Ovary (tissue), 7 donors: ENCODE measurements at regions not wholly inside any gene's neighbourhood (a gene's known extent, or its start where the extent isn't known, plus 50 kb on each side); places are given as distances from the start of the nearest gene placed in this dataset.

Experiments
- DNase-seq, 5 donors: peaks; one replicate each; pipeline ENCODE4 v3.0.0-alpha.2; 2019 to 2020
- H3K27ac ChIP-seq, 2 donors: fragments of 200-600 bp; one replicate each; pipeline versions ENCODE4 v1.5.1 to v1.8.0; 2019 to 2022
- H3K27me3 ChIP-seq: fragments of 200-600 bp; one replicate; pipeline ENCODE4 v1.8.0; 2022
- H3K36me3 ChIP-seq: fragments of 200-600 bp; sonication (generic); one replicate; pipeline ENCODE4 v1.5.1; 2019
- H3K4me1 ChIP-seq: one replicate; pipeline ENCODE4 v1.8.1; 2013; ENCODE audit warnings: mild to moderate bottlenecking, moderate library complexity; ENCODE audit not compliant: insufficient read depth
- H3K4me3 ChIP-seq: fragments of 200-600 bp; sonication (generic); one replicate; pipeline ENCODE4 v1.5.1; 2017
- H3K9me3 ChIP-seq, 2 donors: fragments of 200-600 bp in 1 of 2; sonication (generic) in 1 of 2; one replicate each; pipeline versions ENCODE4 v1.5.1 to v1.8.1; 2013 to 2019; ENCODE audit warnings: mild to moderate bottlenecking in 1 of 2, moderate library complexity in 1 of 2
- CTCF ChIP-seq, 3 donors: fragments of 450-650 bp in 2 of 3; fragments of 200-600 bp in 1 of 3; IDR thresholded peaks; one replicate each; pipeline versions ENCODE4 v1.5.1 to v1.8.0; 2016 to 2022; ENCODE audit warnings: antibody characterized with exemption in 3 of 3, mild to moderate bottlenecking in 1 of 3
- EP300 ChIP-seq: sonication (generic); formaldehyde crosslinking; IDR thresholded peaks from one replicate; pipeline ENCODE4 v1.6.1; 2017; ENCODE audit warnings: antibody characterized with exemption
- POLR2A ChIP-seq: fragments of 450-650 bp; IDR thresholded peaks from one replicate; pipeline ENCODE4 v1.6.1; 2017; ENCODE audit warnings: antibody characterized with exemption, mild to moderate bottlenecking, moderate library complexity
- WGBS, 3 donors: extraction: QIAGEN DNeasy Blood & Tissue Kit in 1 of 3; methylation state at CpG; one replicate each; pipeline versions ENCODE4 v1.1.5 to v1.1.7; 2013 to 2017; 5-methylcytosine and 5-hydroxymethylcytosine counted together
- intact Hi-C, 4 donors: fragments of 100-400 bp; cut with DNase I; formaldehyde crosslinking; loops; one replicate each; pipeline versions ENCODE4 v1.11.0 to v1.15.1; 2022 to 2023
- donor health status: DM: no; HTN: no; CAD: no; lungs with moderate emphysema.
- donor health status: DM: no; HTN: no; CAD: no.
- donor health status: Bipolar disorder and iron deficiency.
- donor health status: DM: no; HTN: no; CAD: no.
- donor health status: DM: yes; HTN: yes; CAD: no.

GRCh38 chr1:213429642-213430041, 378.6 kb downstream of the RPS6KC1 start:
- no peaks in the 10 kb centered on the region for H3K36me3 ChIP-seq
- no peaks in the 10 kb centered on the region for H3K27me3 ChIP-seq
- H3K4me3 ChIP-seq = no peak overlapping the region
- H3K4me1 ChIP-seq = no peaks in the 10 kb centered on the region
- no peak overlapping the region for H3K27ac ChIP-seq
- intact Hi-C loops = loop anchor here in 1 of 4 donors (5.0 kb wide), 1 partner anchor 58 kb away; no protein-coding TSS in a partner anchor
- TF ChIP-seq EP300 = no peak
- no peak for TF ChIP-seq POLR2A
- no peak for TF ChIP-seq CTCF (IDR thresholded peaks at IDR 0.05)
- DNase-seq = no peak
- no peaks in the 10 kb centered on the region for H3K9me3 ChIP-seq
- WGBS, 3 donors = 67 to 70% (median 69%) methylated on average over 1 of the region's 1 CpG

GRCh38 chr1:213435715-213436114, 384.7 kb downstream of the RPS6KC1 start:
- TF ChIP-seq POLR2A (no peak), CTCF (IDR thresholded peaks at IDR 0.05) (no peak), EP300 (no peak)
- WGBS, 3 donors = 29 to 48% (median 38%) methylated on average over 1 of the region's 1 CpG
- Histone ChIP-seq H3K27ac (no peak overlapping the region), H3K27me3 (no peaks in the 10 kb centered on the region), H3K36me3 (no peaks in the 10 kb centered on the region), H3K4me3 (no peak overlapping the region), H3K4me1 (no peaks in the 10 kb centered on the region), H3K9me3 (no peaks in the 10 kb centered on the region)
- intact Hi-C loops = no loop called here
- DNase-seq = no peak

GRCh38 chr1:213438339-213438738, 387.3 kb downstream of the RPS6KC1 start:
- H3K36me3 ChIP-seq = no peaks in the 10 kb centered on the region
- no peak for DNase-seq
- H3K9me3 ChIP-seq = no peaks in the 10 kb centered on the region
- no peak overlapping the region for H3K27ac ChIP-seq
- H3K27me3 ChIP-seq = no peaks in the 10 kb centered on the region
- intact Hi-C loops = no loop called here
- H3K4me3 ChIP-seq = no peak overlapping the region
- no peaks in the 10 kb centered on the region for H3K4me1 ChIP-seq
- TF ChIP-seq POLR2A (no peak), EP300 (no peak), CTCF (IDR thresholded peaks at IDR 0.05) (no peak)

- Histone ChIP-seq H3K36me3 (no peaks in the 10 kb centered on the region), H3K9me3 (no peaks in the 10 kb centered on the region), H3K27me3 (no peaks in the 10 kb centered on the region), H3K4me3 (no peak overlapping the region), H3K27ac (no peak overlapping the region), H3K4me1 (no peaks in the 10 kb centered on the region)
- intact Hi-C loops = no loop called here
- TF ChIP-seq EP300 = no peak
- TF ChIP-seq CTCF (IDR thresholded peaks at IDR 0.05) = no peak
- TF ChIP-seq POLR2A = no peak
- DNase-seq = no peak
- 90 to 96% (median 94%) methylated on average over 2 of the region's 2 CpGs for WGBS, 3 donors
Measured at GRCh38 chr1:213439703-213440102, 388.7 kb downstream of the RPS6KC1 start.

- H3K27ac ChIP-seq = no peak overlapping the region
- no peak overlapping the region for H3K4me3 ChIP-seq
- TF ChIP-seq EP300 (no peak), POLR2A (no peak), CTCF (IDR thresholded peaks at IDR 0.05) (no peak)
- no peaks in the 10 kb centered on the region for H3K36me3 ChIP-seq
- whole genome bisulfite sequencing, 3 donors = 10 to 26% (median 14%) methylated on average over 4 of the region's 4 CpGs
- no peak for DNase-seq
- H3K27me3 ChIP-seq = no peaks in the 10 kb centered on the region
- H3K4me1 ChIP-seq = no peaks in the 10 kb centered on the region
- H3K9me3 ChIP-seq = no peaks in the 10 kb centered on the region
- intact Hi-C loops = no loop called here
Measured at GRCh38 chr1:213440766-213441165, 389.7 kb downstream of the RPS6KC1 start.
